ENCODE measurements at regions not wholly inside any gene's neighbourhood (a gene's known extent, or its start where the extent isn't known, plus 50 kb on each side); places are given as distances from the start of the nearest gene placed in this dataset.
"Not testable (repeated sequence)": the region's sequence is repeated elsewhere in the genome, so short reads cannot be mapped to it uniquely, and the experiment has no call there.

- DNase-seq, result no peak
- no peak overlapping the region for H3K27ac ChIP-seq
- intact Hi-C loops (cut with DNase I), result no loop called here
- ATAC-seq, result no peak
- H3K4me3 ChIP-seq, result no peak overlapping the region
- H3K27me3 ChIP-seq (ENCODE audit: low read depth), result no peaks in the 10 kb centered on the region
- H3K4me1 ChIP-seq, result no peaks in the 10 kb centered on the region
- TF ChIP-seq CTCF (IDR thresholded peaks at IDR 0.05), result no peak
- H3K36me3 ChIP-seq, result no peaks in the 10 kb centered on the region
- H3K9me3 ChIP-seq, result no peaks in the 10 kb centered on the region
These were observed 1210.2 kb upstream of the ATXN8OS start for GRCh38 chr13:68897331-68897928.

GRCh38 chr13:68895696-68896095 lies 1211.9 kb upstream of the ATXN8OS start:
- Histone ChIP-seq H3K27ac (no peak overlapping the region), H3K4me1 (no peaks in the 10 kb centered on the region), H3K36me3 (no peaks in the 10 kb centered on the region), H3K4me3 (no peak overlapping the region), H3K9me3 (no peaks in the 10 kb centered on the region), H3K27me3 (ENCODE audit: low read depth) (no peaks in the 10 kb centered on the region)
- intact Hi-C loops (cut with DNase I), result no loop called here
- no peak for DNase-seq
- no peak for TF ChIP-seq CTCF (IDR thresholded peaks at IDR 0.05)
- no peak for ATAC-seq

GRCh38 chr13:68893721-68894120 lies 1213.9 kb upstream of the ATXN8OS start:
- DNase-seq; H3K9me3 ChIP-seq; H3K27ac ChIP-seq; ATAC-seq; H3K4me1 ChIP-seq; H3K27me3 ChIP-seq (ENCODE audit: low read depth); H3K36me3 ChIP-seq; intact Hi-C loops (cut with DNase I); H3K4me3 ChIP-seq: not testable (repeated sequence)

- DNase-seq; intact Hi-C loops (cut with DNase I); H3K4me3 ChIP-seq; H3K9me3 ChIP-seq; H3K27ac ChIP-seq; H3K36me3 ChIP-seq; H3K4me1 ChIP-seq; H3K27me3 ChIP-seq (ENCODE audit: low read depth); ATAC-seq: not testable (repeated sequence)
These were observed 1215.0 kb upstream of the ATXN8OS start for GRCh38 chr13:68892596-68892995.

- H3K9me3 ChIP-seq, ATAC-seq: not testable (repeated sequence)
These were observed 1217.5 kb upstream of the ATXN8OS start for GRCh38 chr13:68890101-68890500.

GRCh38 chr13:68888832-68889231 lies 1218.8 kb upstream of the ATXN8OS start:
- no peaks in the 10 kb centered on the region for H3K36me3 ChIP-seq
- ATAC-seq (no peak), DNase-seq (no peak)
- TF ChIP-seq CTCF (IDR thresholded peaks at IDR 0.05), result no peak
- no peak overlapping the region for H3K27ac ChIP-seq
- H3K9me3 ChIP-seq, result no peaks in the 10 kb centered on the region
- H3K4me3 ChIP-seq, result no peak overlapping the region
- intact Hi-C loops (cut with DNase I), result no loop called here
- no peaks in the 10 kb centered on the region for H3K4me1 ChIP-seq
- no peaks in the 10 kb centered on the region for H3K27me3 ChIP-seq (ENCODE audit: low read depth)

More at GRCh38 chr13:68890101-68890500, 1217.5 kb upstream of the ATXN8OS start:
- H3K4me1 ChIP-seq; intact Hi-C loops (cut with DNase I); DNase-seq; H3K27ac ChIP-seq; H3K27me3 ChIP-seq (ENCODE audit: low read depth); H3K4me3 ChIP-seq; H3K36me3 ChIP-seq: not testable (repeated sequence)

- no peak overlapping the region for H3K27ac ChIP-seq
- DNase-seq (no peak), ATAC-seq (no peak)
- H3K27me3 ChIP-seq (ENCODE audit: low read depth), result no peaks in the 10 kb centered on the region
- TF ChIP-seq CTCF (IDR thresholded peaks at IDR 0.05), result no peak
- no peaks in the 10 kb centered on the region for H3K4me1 ChIP-seq
- H3K36me3 ChIP-seq, result no peaks in the 10 kb centered on the region
- H3K4me3 ChIP-seq, result no peak overlapping the region
- no peaks in the 10 kb centered on the region for H3K9me3 ChIP-seq
- intact Hi-C loops (cut with DNase I), result no loop called here
These were observed 1235.3 kb upstream of the ATXN8OS start for GRCh38 chr13:68872338-68872737.

Data from lower lobe of right lung (tissue), 2 donors.